ENCODE measurements at regions not wholly inside any gene's neighbourhood (a gene's known extent, or its start where the extent isn't known, plus 50 kb on each side); places are given as distances from the start of the nearest gene placed in this dataset.
A peak's percentile ranks its signal among the peaks of the same experiment; 100 is the strongest.

- H4K20me1 ChIP-seq (ENCODE audit: low read depth): no peaks in the 10 kb centered on the region
- no peak overlapping the region for H3K4me2 ChIP-seq
- no peaks in the 10 kb centered on the region for H3K79me2 ChIP-seq (ENCODE audit: low read depth)
- Mint-ChIP-seq H3K4me1 (peaks cover 9% of the 10 kb centered on the region), H3K9me3 (no peaks in the 10 kb centered on the region), H3K4me3 (no peak overlapping the region), H3K36me3 (no peaks in the 10 kb centered on the region), H3K27me3 (ENCODE audit: insufficient read depth, low read depth) (no peaks in the 10 kb centered on the region), H3K27ac (no peak overlapping the region)
- DNase-seq (ENCODE audit: low spot score): no peak
- TF ChIP-seq CTCF (IDR thresholded peaks at IDR 0.05): no peak
- TF ChIP-seq EZH2 (IDR thresholded peaks at IDR 0.05): no peak
- TF ChIP-seq EZH2phosphoT487 (IDR thresholded peaks at IDR 0.05): no peak
- no peak overlapping the region for H2AFZ ChIP-seq (replicated peaks)
- H3K36me3 ChIP-seq: no peaks in the 10 kb centered on the region
- H3K4me1 ChIP-seq: peaks cover 11% of the 10 kb centered on the region
- no peaks in the 10 kb centered on the region for H3F3A ChIP-seq (ENCODE audit: low read depth)
- no peak overlapping the region for H3K4me3 ChIP-seq
- H3K9ac ChIP-seq: no peak overlapping the region
- no peaks in the 10 kb centered on the region for H3K9me3 ChIP-seq (ENCODE audit: low read depth)
- no peaks in the 10 kb centered on the region for H3K27me3 ChIP-seq
- no peak overlapping the region for H3K27ac ChIP-seq
Measured at GRCh38 chr9:71479621-71480020, 288.7 kb downstream of the CEMIP2 start.

- H3K4me1 Mint-ChIP-seq: peaks cover 13% of the 10 kb centered on the region
- no peak overlapping the region for H3K9ac ChIP-seq
Measured at GRCh38 chr9:71472400-71472799, 295.9 kb downstream of the CEMIP2 start.

GRCh38 chr9:71465392-71465791 is 302.9 kb downstream of the CEMIP2 start:
- no peaks in the 10 kb centered on the region for H3K27me3 ChIP-seq

More at GRCh38 chr9:71472400-71472799, 295.9 kb downstream of the CEMIP2 start:
- H3K4me3 ChIP-seq: no peak overlapping the region
- H3K27me3 ChIP-seq: no peaks in the 10 kb centered on the region
- no peaks in the 10 kb centered on the region for H3K79me2 ChIP-seq (ENCODE audit: low read depth)
- H3K4me2 ChIP-seq: no peak overlapping the region
- no peak for TF ChIP-seq EZH2 (IDR thresholded peaks at IDR 0.05)
- no peak for TF ChIP-seq CTCF (IDR thresholded peaks at IDR 0.05)
- TF ChIP-seq EZH2phosphoT487 (IDR thresholded peaks at IDR 0.05): no peak
- no peak overlapping the region for H2AFZ ChIP-seq (replicated peaks)
- H3K27me3 Mint-ChIP-seq (ENCODE audit: insufficient read depth, low read depth): no peaks in the 10 kb centered on the region
- no peaks in the 10 kb centered on the region for H3K36me3 ChIP-seq
- H3K4me3 Mint-ChIP-seq: no peak overlapping the region
- peaks cover 2% of the 10 kb centered on the region for H3K36me3 Mint-ChIP-seq
- H3K4me1 ChIP-seq: peaks cover 9% of the 10 kb centered on the region
- no peaks in the 10 kb centered on the region for H3F3A ChIP-seq (ENCODE audit: low read depth)
- H3K9me3 Mint-ChIP-seq: peaks cover 12% of the 10 kb centered on the region
- DNase-seq (ENCODE audit: low spot score): peak; percentile 11
- no peaks in the 10 kb centered on the region for H4K20me1 ChIP-seq (ENCODE audit: low read depth)
- no peak overlapping the region for H3K27ac ChIP-seq
- no peaks in the 10 kb centered on the region for H3K9me3 ChIP-seq (ENCODE audit: low read depth)
- no peak overlapping the region for H3K27ac Mint-ChIP-seq

More at GRCh38 chr9:71465392-71465791, 302.9 kb downstream of the CEMIP2 start:
- Histone ChIP-seq H3K9me3 (ENCODE audit: low read depth) (no peaks in the 10 kb centered on the region), H3K36me3 (no peaks in the 10 kb centered on the region), H3F3A (ENCODE audit: low read depth) (no peaks in the 10 kb centered on the region), H3K9ac (no peak overlapping the region), H3K27ac (no peak overlapping the region), H2AFZ (replicated peaks) (no peak overlapping the region), H3K4me3 (no peak overlapping the region), H3K4me1 (no peaks in the 10 kb centered on the region), H3K79me2 (ENCODE audit: low read depth) (no peaks in the 10 kb centered on the region), H4K20me1 (ENCODE audit: low read depth) (no peaks in the 10 kb centered on the region), H3K4me2 (no peak overlapping the region)
- H3K27me3 Mint-ChIP-seq (ENCODE audit: insufficient read depth, low read depth): no peaks in the 10 kb centered on the region
- TF ChIP-seq EZH2phosphoT487 (IDR thresholded peaks at IDR 0.05) (no peak), CTCF (IDR thresholded peaks at IDR 0.05) (no peak)
- no peaks in the 10 kb centered on the region for H3K36me3 Mint-ChIP-seq
- H3K27ac Mint-ChIP-seq: no peak overlapping the region
- no peak for DNase-seq (ENCODE audit: low spot score)
- peaks cover 4% of the 10 kb centered on the region for H3K9me3 Mint-ChIP-seq
- no peak overlapping the region for H3K4me3 Mint-ChIP-seq
- H3K4me1 Mint-ChIP-seq: no peaks in the 10 kb centered on the region
